Neural cell (in vitro differentiated cells): ENCODE measurements at regions not wholly inside any gene's neighbourhood (a gene's known extent, or its start where the extent isn't known, plus 50 kb on each side); places are given as distances from the start of the nearest gene placed in this dataset.

Source experiments
- EP300 ChIP-seq: fragments of 450-650 bp; conservative IDR thresholded peaks from 2 replicates; pipeline ENCODE4 v1.6.1; 2014; ENCODE audit warnings: antibody characterized with exemption, mild to moderate bottlenecking, moderate library complexity; ENCODE audit not compliant: poor library complexity, severe bottlenecking
- POLR2AphosphoS5 ChIP-seq: IDR thresholded peaks from 2 replicates; pipeline ENCODE4 v1.6.1; 2012
- SMC3 ChIP-seq: fragments of 450-650 bp; conservative IDR thresholded peaks from 2 replicates; pipeline ENCODE4 v1.6.1; 2014; ENCODE audit warnings: antibody characterized with exemption, mild to moderate bottlenecking, moderate library complexity; ENCODE audit not compliant: poor library complexity
- TF ChIP-seq, protein P1 (sequence below): fragments of 450-650 bp; IDR thresholded peaks from 2 replicates; pipeline ENCODE4 v1.5.1; 2014; ENCODE audit warnings: antibody characterized with exemption, mild to moderate bottlenecking, moderate library complexity; ENCODE audit not compliant: poor library complexity, severe bottlenecking

DNA sequence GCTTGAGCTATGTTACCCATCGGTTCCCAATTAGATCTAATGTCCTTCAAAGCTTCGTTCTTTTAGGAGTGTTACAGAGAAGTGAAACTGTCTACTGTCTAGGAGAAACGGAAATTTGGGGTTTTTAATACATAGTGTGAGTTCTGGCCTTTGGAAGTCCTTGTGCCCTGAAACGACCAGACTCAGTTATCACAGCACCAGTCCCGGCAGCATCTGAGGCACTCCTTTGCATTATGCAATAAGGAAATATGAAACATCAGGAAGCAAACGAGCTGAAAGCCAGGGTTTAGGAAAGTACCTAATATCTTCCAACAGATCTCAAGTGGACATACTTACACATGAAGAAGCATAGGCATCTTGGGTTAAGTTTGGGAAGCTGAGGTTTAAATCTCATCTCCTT lies 61.8 kb upstream of the ADGRF1 start:
- TF ChIP-seq, protein P1, sequence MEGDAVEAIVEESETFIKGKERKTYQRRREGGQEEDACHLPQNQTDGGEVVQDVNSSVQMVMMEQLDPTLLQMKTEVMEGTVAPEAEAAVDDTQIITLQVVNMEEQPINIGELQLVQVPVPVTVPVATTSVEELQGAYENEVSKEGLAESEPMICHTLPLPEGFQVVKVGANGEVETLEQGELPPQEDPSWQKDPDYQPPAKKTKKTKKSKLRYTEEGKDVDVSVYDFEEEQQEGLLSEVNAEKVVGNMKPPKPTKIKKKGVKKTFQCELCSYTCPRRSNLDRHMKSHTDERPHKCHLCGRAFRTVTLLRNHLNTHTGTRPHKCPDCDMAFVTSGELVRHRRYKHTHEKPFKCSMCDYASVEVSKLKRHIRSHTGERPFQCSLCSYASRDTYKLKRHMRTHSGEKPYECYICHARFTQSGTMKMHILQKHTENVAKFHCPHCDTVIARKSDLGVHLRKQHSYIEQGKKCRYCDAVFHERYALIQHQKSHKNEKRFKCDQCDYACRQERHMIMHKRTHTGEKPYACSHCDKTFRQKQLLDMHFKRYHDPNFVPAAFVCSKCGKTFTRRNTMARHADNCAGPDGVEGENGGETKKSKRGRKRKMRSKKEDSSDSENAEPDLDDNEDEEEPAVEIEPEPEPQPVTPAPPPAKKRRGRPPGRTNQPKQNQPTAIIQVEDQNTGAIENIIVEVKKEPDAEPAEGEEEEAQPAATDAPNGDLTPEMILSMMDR: no peak
- TF ChIP-seq POLR2AphosphoS5 (no peak), SMC3 (no peak), EP300 (no peak)
